ENCODE measurements at regions not wholly inside any gene's neighbourhood (a gene's known extent, or its start where the extent isn't known, plus 50 kb on each side); places are given as distances from the start of the nearest gene placed in this dataset.

- in situ Hi-C loops (cut with HindIII; ENCODE audit: low pct_ligation_motif_present, low pct_unique_long_range_greater_than_20kb, low sequenced_read_pairs): no loop called here
- no peak for DNase-seq
These were observed 55.7 kb upstream of the ACADM start for GRCh38 chr1:75668813-75669212.

GRCh38 chr1:75671708-75672107 lies 52.8 kb upstream of the ACADM start:
- in situ Hi-C loops (cut with HindIII; ENCODE audit: low pct_ligation_motif_present, low pct_unique_long_range_greater_than_20kb, low sequenced_read_pairs): no loop called here
- DNase-seq: no peak

- no peak for DNase-seq
- in situ Hi-C loops (cut with HindIII; ENCODE audit: low pct_ligation_motif_present, low pct_unique_long_range_greater_than_20kb, low sequenced_read_pairs): no loop called here
These were observed 52.4 kb upstream of the ACADM start for GRCh38 chr1:75672108-75672507.

- peak; percentile 68 for DNase-seq
- in situ Hi-C loops (cut with HindIII; ENCODE audit: low pct_ligation_motif_present, low pct_unique_long_range_greater_than_20kb, low sequenced_read_pairs): no loop called here
These were observed 51.7 kb upstream of the ACADM start for GRCh38 chr1:75672528-75673393.

GRCh38 chr1:75673399-75673798 lies 51.1 kb upstream of the ACADM start:
- in situ Hi-C loops (cut with HindIII; ENCODE audit: low pct_ligation_motif_present, low pct_unique_long_range_greater_than_20kb, low sequenced_read_pairs): no loop called here
- no peak for DNase-seq

GRCh38 chr1:75673885-75674284 lies 50.6 kb upstream of the ACADM start:
- DNase-seq: no peak
- in situ Hi-C loops (cut with HindIII; ENCODE audit: low pct_ligation_motif_present, low pct_unique_long_range_greater_than_20kb, low sequenced_read_pairs): no loop called here
